ENCODE measurements at regions not wholly inside any gene's neighbourhood (a gene's known extent, or its start where the extent isn't known, plus 50 kb on each side); places are given as distances from the start of the nearest gene placed in this dataset.

- no peak for DNase-seq
Observed at GRCh38 chr3:159892171-159892795, 96.4 kb upstream of the IL12A start.

- DNase-seq = no peak
Observed at GRCh38 chr3:159892801-159893200, 95.8 kb upstream of the IL12A start.

GRCh38 chr3:159894386-159894785 is 94.2 kb upstream of the IL12A start:
- DNase-seq = no peak

GRCh38 chr3:159895430-159895829 is 93.2 kb upstream of the IL12A start:
- no peak for DNase-seq

- DNase-seq = no peak
Observed at GRCh38 chr3:159896543-159896942, 92.1 kb upstream of the IL12A start.

- no peak for DNase-seq
Observed at GRCh38 chr3:159897331-159898075, 91.1 kb upstream of the IL12A start.

GRCh38 chr3:159898147-159898546 is 90.5 kb upstream of the IL12A start:
- DNase-seq = no peak

- no peak for DNase-seq
Observed at GRCh38 chr3:159899166-159899565, 89.5 kb upstream of the IL12A start.

GRCh38 chr3:159902546-159903314 is 85.9 kb upstream of the IL12A start:
- DNase-seq = no peak

- no peak for DNase-seq
Observed at GRCh38 chr3:159904455-159904854, 84.2 kb upstream of the IL12A start.

GRCh38 chr3:159904911-159905310 is 83.7 kb upstream of the IL12A start:
- no peak for DNase-seq

GRCh38 chr3:159907828-159908227 is 80.8 kb upstream of the IL12A start:
- no peak for DNase-seq

- DNase-seq = no peak
Observed at GRCh38 chr3:159910991-159911663, 77.5 kb upstream of the IL12A start.

- no peak for DNase-seq
Observed at GRCh38 chr3:159911664-159912037, 77.0 kb upstream of the IL12A start.

- no peak for DNase-seq
Observed at GRCh38 chr3:159913712-159914414, 74.8 kb upstream of the IL12A start.

GRCh38 chr3:159914426-159914825 is 74.2 kb upstream of the IL12A start:
- no peak for DNase-seq

- DNase-seq = no peak
Observed at GRCh38 chr3:159916052-159916451, 72.6 kb upstream of the IL12A start.

GRCh38 chr3:159917141-159917540 is 71.5 kb upstream of the IL12A start:
- DNase-seq = no peak

GRCh38 chr3:159919873-159920272 is 68.8 kb upstream of the IL12A start:
- no peak for DNase-seq

- no peak for DNase-seq
Observed at GRCh38 chr3:159922193-159922840, 66.3 kb upstream of the IL12A start.

GRCh38 chr3:159922861-159923312 is 65.7 kb upstream of the IL12A start:
- DNase-seq = no peak

GRCh38 chr3:159923336-159923735 is 65.3 kb upstream of the IL12A start:
- no peak for DNase-seq

All from stimulated activated CD4-positive, alpha-beta T cell treated with anti-CD3 and anti-CD28 coated beads, Interleukin-12 subunit alpha, Interleukin-12 subunit beta, amount 100 ng/mL, for 4 hours (primary cell).